Suprapubic skin (tissue), 4 donors: ENCODE measurements at regions not wholly inside any gene's neighbourhood (a gene's known extent, or its start where the extent isn't known, plus 50 kb on each side); places are given as distances from the start of the nearest gene placed in this dataset.

Experiments
- DNase-seq, 2 donors: peaks; one replicate each; pipeline ENCODE4 v3.0.0-alpha.2; 2019; ENCODE audit warnings: low spot score in 2 of 2
- H3K27ac ChIP-seq: fragments of 200-600 bp; sonication (generic); one replicate; pipeline ENCODE4 v1.5.1; 2019
- H3K27me3 ChIP-seq: fragments of 200-600 bp; sonication (generic); one replicate; pipeline ENCODE4 v1.5.1; 2019
- H3K36me3 ChIP-seq: fragments of 200-600 bp; sonication (generic); one replicate; pipeline ENCODE4 v1.5.1; 2019
- H3K4me1 ChIP-seq: fragments of 200-600 bp; sonication (generic); one replicate; pipeline ENCODE4 v1.5.1; 2019
- H3K4me3 ChIP-seq: fragments of 200-600 bp; sonication (generic); one replicate; pipeline ENCODE4 v1.5.1; 2019; ENCODE audit warnings: mild to moderate bottlenecking
- H3K9me3 ChIP-seq: fragments of 200-600 bp; sonication (generic); one replicate; pipeline ENCODE4 v1.5.1; 2019
- EP300 ChIP-seq: sonication (generic); formaldehyde crosslinking; IDR thresholded peaks from one replicate; pipeline ENCODE4 v1.6.1; 2017; ENCODE audit warnings: antibody characterized with exemption
- POLR2A ChIP-seq, 2 donors: fragments of 450-650 bp; IDR thresholded peaks; one replicate each; pipeline ENCODE4 v1.6.1; 2017; ENCODE audit warnings: antibody characterized with exemption in 2 of 2, mild to moderate bottlenecking in 2 of 2, moderate library complexity in 2 of 2
- POLR2AphosphoS5 ChIP-seq, 3 donors: sonication (generic); formaldehyde crosslinking; IDR thresholded peaks; one replicate each; pipeline ENCODE4 v1.6.1; 2017; ENCODE audit warnings: antibody characterized with exemption in 3 of 3
- WGBS: methylation state at CpG from one replicate; pipeline ENCODE4 v1.1.5; 2018; 5-methylcytosine and 5-hydroxymethylcytosine counted together
- TF ChIP-seq, protein P1 (sequence below), 2 donors: fragments of 200-600 bp in 1 of 2; fragments of 450-650 bp in 1 of 2; sonication (generic) in 1 of 2; IDR thresholded peaks; one replicate each; pipeline ENCODE4 v1.5.1; 2016 to 2019; ENCODE audit warnings: antibody characterized with exemption in 2 of 2, mild to moderate bottlenecking in 1 of 2, moderate library complexity in 1 of 2

DNA sequence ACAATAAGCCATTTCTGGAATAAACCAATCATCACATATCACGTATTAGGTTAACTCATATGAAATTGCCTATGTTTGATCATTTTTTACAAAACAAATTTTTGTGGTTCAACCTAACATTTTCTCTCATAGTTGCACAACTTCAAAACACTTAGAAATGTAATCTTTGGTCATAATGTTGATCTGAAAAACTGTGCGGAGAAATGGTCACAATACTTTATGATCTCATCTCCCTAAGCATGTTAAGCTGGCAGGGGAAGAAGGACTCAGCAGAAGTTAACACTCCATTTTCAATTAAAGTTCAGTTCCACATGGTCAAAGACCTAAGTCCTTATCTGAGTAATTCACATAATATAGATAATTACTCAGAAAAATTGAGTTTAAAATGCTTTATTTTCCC, 194.8 kb downstream of the CAPZA3 start:
- no peak for DNase-seq
- H3K27me3 ChIP-seq, result no peaks in the 10 kb centered on the region
- no peak overlapping the region for H3K27ac ChIP-seq
- TF ChIP-seq EP300 (no peak), POLR2A (IDR thresholded peaks at IDR 0.05) (no peak), POLR2AphosphoS5 (IDR thresholded peaks at IDR 0.05) (no peak)
- TF ChIP-seq, protein P1, sequence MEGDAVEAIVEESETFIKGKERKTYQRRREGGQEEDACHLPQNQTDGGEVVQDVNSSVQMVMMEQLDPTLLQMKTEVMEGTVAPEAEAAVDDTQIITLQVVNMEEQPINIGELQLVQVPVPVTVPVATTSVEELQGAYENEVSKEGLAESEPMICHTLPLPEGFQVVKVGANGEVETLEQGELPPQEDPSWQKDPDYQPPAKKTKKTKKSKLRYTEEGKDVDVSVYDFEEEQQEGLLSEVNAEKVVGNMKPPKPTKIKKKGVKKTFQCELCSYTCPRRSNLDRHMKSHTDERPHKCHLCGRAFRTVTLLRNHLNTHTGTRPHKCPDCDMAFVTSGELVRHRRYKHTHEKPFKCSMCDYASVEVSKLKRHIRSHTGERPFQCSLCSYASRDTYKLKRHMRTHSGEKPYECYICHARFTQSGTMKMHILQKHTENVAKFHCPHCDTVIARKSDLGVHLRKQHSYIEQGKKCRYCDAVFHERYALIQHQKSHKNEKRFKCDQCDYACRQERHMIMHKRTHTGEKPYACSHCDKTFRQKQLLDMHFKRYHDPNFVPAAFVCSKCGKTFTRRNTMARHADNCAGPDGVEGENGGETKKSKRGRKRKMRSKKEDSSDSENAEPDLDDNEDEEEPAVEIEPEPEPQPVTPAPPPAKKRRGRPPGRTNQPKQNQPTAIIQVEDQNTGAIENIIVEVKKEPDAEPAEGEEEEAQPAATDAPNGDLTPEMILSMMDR (IDR thresholded peaks at IDR 0.05), result no peak
- H3K9me3 ChIP-seq, result no peaks in the 10 kb centered on the region
- no peak overlapping the region for H3K4me3 ChIP-seq
- H3K36me3 ChIP-seq, result no peaks in the 10 kb centered on the region
- no peaks in the 10 kb centered on the region for H3K4me1 ChIP-seq
- 56% methylated on average over 2 of the region's 2 CpGs for WGBS

DNA sequence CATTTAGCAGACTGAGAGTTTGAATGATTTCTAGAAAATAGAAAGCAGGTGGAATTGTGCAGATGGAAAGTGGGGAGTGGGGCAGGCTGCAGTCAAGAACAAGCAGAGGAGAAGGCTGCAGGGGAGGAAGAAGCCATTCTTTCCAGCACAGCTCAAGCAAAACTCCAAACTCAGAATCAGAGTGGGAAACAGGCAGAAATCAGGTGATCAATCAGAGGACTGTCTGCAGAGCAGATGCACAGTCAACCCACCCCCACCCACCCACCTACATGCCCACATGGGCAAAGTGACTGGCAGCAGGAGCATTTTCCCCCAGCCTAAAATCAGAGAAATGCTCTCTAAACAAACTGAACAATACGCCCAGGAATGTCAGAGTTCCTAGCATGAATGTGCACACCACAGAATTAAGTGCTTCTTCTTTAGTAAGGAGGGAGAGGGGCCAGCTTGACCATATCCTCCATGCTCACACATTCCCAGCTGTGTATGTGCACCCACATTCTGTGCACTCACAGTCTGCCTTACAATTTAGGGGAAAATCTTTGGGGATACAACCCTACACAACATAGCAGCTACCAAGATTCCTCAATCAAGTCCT, 194.1 kb upstream of the PLEKHA5 start:
- Histone ChIP-seq H3K27me3 (no peaks in the 10 kb centered on the region), H3K27ac (no peak overlapping the region), H3K4me1 (no peaks in the 10 kb centered on the region), H3K9me3 (no peaks in the 10 kb centered on the region), H3K36me3 (no peaks in the 10 kb centered on the region), H3K4me3 (no peak overlapping the region)
- no peak for DNase-seq
- TF ChIP-seq POLR2A (IDR thresholded peaks at IDR 0.05) (no peak), EP300 (no peak), POLR2AphosphoS5 (IDR thresholded peaks at IDR 0.05) (no peak)
- TF ChIP-seq, protein P1 (IDR thresholded peaks at IDR 0.05), result no peak
- WGBS, result 50% methylated on average over 1 of the region's 1 CpG

DNA sequence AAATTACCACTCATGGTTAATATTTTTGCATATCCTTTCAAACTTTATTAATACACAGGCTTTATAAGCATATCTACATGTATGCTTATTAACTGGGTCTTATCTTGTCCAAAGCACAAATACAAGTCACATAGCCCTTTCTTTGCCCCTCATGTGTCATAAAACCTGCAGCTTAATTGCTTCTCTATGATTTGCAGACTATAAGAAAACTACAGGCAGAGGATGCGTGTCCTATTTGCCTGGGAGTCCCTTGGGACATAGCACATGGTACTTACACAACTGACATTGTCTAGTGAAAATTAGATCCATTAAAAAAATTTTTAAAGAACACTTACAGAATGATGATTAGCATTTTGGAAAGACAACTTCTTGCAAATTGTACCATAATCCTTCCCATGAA, 190.5 kb upstream of the PLEKHA5 start:
- no peak for DNase-seq
- 69% methylated on average over 1 of the region's 1 CpG for WGBS
- Histone ChIP-seq H3K36me3 (no peaks in the 10 kb centered on the region), H3K9me3 (no peaks in the 10 kb centered on the region), H3K4me1 (no peaks in the 10 kb centered on the region), H3K4me3 (no peak overlapping the region), H3K27ac (no peak overlapping the region), H3K27me3 (no peaks in the 10 kb centered on the region)
- TF ChIP-seq POLR2A (IDR thresholded peaks at IDR 0.05) (no peak), POLR2AphosphoS5 (IDR thresholded peaks at IDR 0.05) (no peak), EP300 (no peak)
- TF ChIP-seq, protein P1 (IDR thresholded peaks at IDR 0.05), result no peak

DNA sequence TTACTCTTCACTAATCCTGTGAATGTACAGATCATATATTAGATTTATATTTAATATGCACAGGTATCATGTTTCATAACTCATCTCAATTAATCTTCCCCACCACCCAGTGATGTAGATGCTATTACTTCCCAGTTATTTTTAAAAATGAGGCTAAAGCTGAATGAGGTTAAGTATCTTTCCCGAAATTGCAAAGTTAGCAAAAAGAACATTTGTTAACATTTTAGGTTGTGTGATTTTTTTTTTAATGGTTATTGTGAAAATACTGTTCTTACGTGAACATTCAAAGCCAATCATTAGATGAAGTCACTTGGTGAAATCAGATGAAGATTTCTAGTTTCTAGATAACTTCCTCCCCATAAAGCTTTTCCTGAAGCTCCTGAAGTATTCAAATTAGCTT, 186.9 kb upstream of the PLEKHA5 start:
- H3K9me3 ChIP-seq, result no peaks in the 10 kb centered on the region
- H3K27me3 ChIP-seq, result no peaks in the 10 kb centered on the region
- H3K27ac ChIP-seq, result no peak overlapping the region
- H3K36me3 ChIP-seq, result no peaks in the 10 kb centered on the region
- 58% methylated on average over 2 of the region's 2 CpGs for WGBS
- no peak for TF ChIP-seq POLR2A (IDR thresholded peaks at IDR 0.05)
- no peak for TF ChIP-seq EP300
- TF ChIP-seq POLR2AphosphoS5 (IDR thresholded peaks at IDR 0.05), result no peak
- H3K4me1 ChIP-seq, result no peaks in the 10 kb centered on the region
- H3K4me3 ChIP-seq, result no peak overlapping the region
- no peak for DNase-seq

DNA sequence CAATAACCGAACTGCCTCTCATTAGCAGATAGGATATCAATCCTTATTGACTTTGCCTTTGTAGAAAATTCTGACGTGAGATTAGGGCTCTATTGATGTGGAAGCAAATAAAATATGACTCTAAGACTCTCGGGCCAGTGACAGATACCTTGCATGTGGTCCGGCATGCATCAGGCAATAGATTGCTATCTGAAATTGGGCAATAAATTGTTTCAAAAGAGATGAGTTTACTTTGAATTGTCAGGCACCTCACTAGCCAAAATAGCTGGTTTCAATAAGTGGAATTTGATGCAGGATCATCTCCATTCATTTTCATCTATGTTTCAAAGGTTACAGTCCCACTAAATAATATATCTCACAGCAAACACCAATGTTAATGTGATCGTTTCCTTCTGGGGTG, 186.3 kb upstream of the PLEKHA5 start:
- H3K27ac ChIP-seq, result no peak overlapping the region
- TF ChIP-seq POLR2A (IDR thresholded peaks at IDR 0.05), result no peak
- no peak for TF ChIP-seq POLR2AphosphoS5 (IDR thresholded peaks at IDR 0.05)
- no peak for TF ChIP-seq EP300
- TF ChIP-seq, protein P1 (IDR thresholded peaks at IDR 0.05), result no peak
- H3K36me3 ChIP-seq, result no peaks in the 10 kb centered on the region
- H3K4me3 ChIP-seq, result no peak overlapping the region
- DNase-seq, result no peak
- no peaks in the 10 kb centered on the region for H3K4me1 ChIP-seq
- H3K27me3 ChIP-seq, result no peaks in the 10 kb centered on the region
- H3K9me3 ChIP-seq, result no peaks in the 10 kb centered on the region
- WGBS, result 33% methylated on average over 5 of the region's 5 CpGs

DNA sequence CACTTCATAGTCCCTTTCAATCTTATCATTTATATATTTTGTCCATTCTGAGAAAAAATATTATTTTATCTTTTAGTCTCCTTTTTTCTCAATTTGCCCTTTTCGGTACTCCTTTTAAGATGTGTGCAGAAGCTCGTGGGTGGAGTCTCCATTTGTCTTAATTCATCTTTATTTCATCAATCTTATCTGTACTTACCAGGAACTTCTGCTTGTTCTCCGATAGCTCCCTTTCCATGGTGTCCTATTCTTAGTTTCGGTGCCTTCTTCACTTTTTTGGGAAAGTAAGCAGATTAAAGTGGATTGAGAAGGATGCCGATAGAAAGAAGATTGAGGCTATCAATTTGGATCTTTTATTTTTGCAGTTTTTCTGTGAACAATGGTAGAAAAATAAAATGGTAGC, 183.4 kb upstream of the PLEKHA5 start:
- Histone ChIP-seq H3K4me1 (no peaks in the 10 kb centered on the region), H3K4me3 (no peak overlapping the region), H3K9me3 (no peaks in the 10 kb centered on the region), H3K27me3 (no peaks in the 10 kb centered on the region), H3K36me3 (no peaks in the 10 kb centered on the region), H3K27ac (no peak overlapping the region)
- DNase-seq, result no peak
- WGBS, result 89% methylated on average over 5 of the region's 5 CpGs
- TF ChIP-seq EP300 (no peak), POLR2AphosphoS5 (IDR thresholded peaks at IDR 0.05) (no peak), POLR2A (IDR thresholded peaks at IDR 0.05) (no peak)
- TF ChIP-seq, protein P1 (IDR thresholded peaks at IDR 0.05), result no peak
